HepG2 (cell line): ENCODE measurements at regions not wholly inside any gene's neighbourhood (a gene's known extent, or its start where the extent isn't known, plus 50 kb on each side); places are given as distances from the start of the nearest gene placed in this dataset.

Source experiments
- ATAC-seq: fragments of 200-7000 bp; cut with Tn5 transposase; 3 replicates; pipeline ENCODE4 v1.9.1; 2020; ENCODE audit warnings: mild to moderate bottlenecking, moderate library complexity
- BruUV-seq: library from RNA; stranded (reverse); fragments of 400-500 nt; replicated peaks from 2 replicates; lab custom pipeline; 2021; lab: Mats Ljungman, UMichigan
- CTCF ChIA-PET: fragments of 300-600 bp; formaldehyde crosslinking; extraction: SDS; loops from one replicate; lab custom pipeline; 2021; ENCODE audit warnings: low total read pairs, inconsistent platforms, low intra/inter-chr PET ratio; lab: Yijun Ruan, JAX
- POLR2A ChIA-PET: fragments of 350-600 bp; sonication (Branson Sonifier 250); formaldehyde crosslinking; loops from one replicate; lab custom pipeline; 2020; ENCODE audit warnings: antibody characterized with exemption, inconsistent platforms; lab: Yijun Ruan, JAX
- DNase-seq: peaks from one replicate; pipeline ENCODE4 v3.0.0-alpha.2; 2015; ENCODE audit warnings: low spot score
- FAIRE-seq: peaks from 3 replicates; lab custom pipeline; 2011; peaks lifted over from hg19 to GRCh38; lab: Jason Lieb, UNC
- H2AFZ ChIP-seq: one replicate; pipeline ENCODE4 v1.6.1; 2011; ENCODE audit warnings: low read length, inconsistent platforms
- H3K27ac ChIP-seq: fragments of 300-600 bp; 3 replicates; pipeline ENCODE4 v1.8.0; 2011; ENCODE audit warnings: mixed run types, mild to moderate bottlenecking, mixed read lengths, low read length, inconsistent platforms; ENCODE audit not compliant: insufficient read depth; ENCODE audit errors: extremely low read length
- H3K27me3 ChIP-seq, 2 experiments: fragments of 200-600 bp in 1 of 2; 2 replicates in 1 of 2; 3 replicates in 1 of 2; pipeline versions ENCODE4 v1.6.0 to v1.8.0; 2011; ENCODE audit warnings: low read length in 2 of 2, mild to moderate bottlenecking in 2 of 2, moderate library complexity in 2 of 2, inconsistent platforms in 1 of 2; ENCODE audit not compliant: insufficient read depth in 2 of 2, control insufficient read depth in 1 of 2
- H3K36me3 ChIP-seq, 2 experiments: fragments of 200-600 bp in 1 of 2; replicated peaks in 1 of 2; 2 replicates in 1 of 2; 3 replicates in 1 of 2; pipeline versions ENCODE4 v1.5.1 to v1.8.0; 2011; ENCODE audit warnings: low read length in 2 of 2, inconsistent platforms in 1 of 2; ENCODE audit not compliant: insufficient read depth in 2 of 2, control insufficient read depth in 1 of 2
- H3K4me1 ChIP-seq: 2 replicates; pipeline ENCODE4 v1.5.1; 2012; ENCODE audit warnings: low read length, inconsistent platforms; ENCODE audit not compliant: insufficient read depth
- H3K4me2 ChIP-seq: 2 replicates; pipeline ENCODE4 v1.6.0; 2011; ENCODE audit warnings: low read depth, low read length, inconsistent platforms
- H3K4me3 ChIP-seq, 3 experiments: fragments of 200-600 bp in 1 of 3; sonication (generic), shearing (Covaris generic) in 1 of 3; replicated peaks in 1 of 3; 2 replicates each; pipeline ENCODE4 v1.5.1; 2011 to 2016; ENCODE audit warnings: low read length in 3 of 3, inconsistent platforms in 2 of 3, low read depth in 2 of 3, mild to moderate bottlenecking in 2 of 3, control low read depth in 1 of 3, mixed read lengths in 1 of 3; ENCODE audit not compliant: insufficient read depth in 1 of 3
- H3K79me2 ChIP-seq: one replicate; pipeline ENCODE4 v1.6.1; 2011; ENCODE audit warnings: low read length, inconsistent platforms; ENCODE audit not compliant: insufficient read depth
- H3K9ac ChIP-seq: 2 replicates; pipeline ENCODE4 v1.6.0; 2011; ENCODE audit warnings: mild to moderate bottlenecking, low read depth, low read length, inconsistent platforms; ENCODE audit not compliant: insufficient read depth
- H3K9me3 ChIP-seq: 2 replicates; pipeline ENCODE4 v1.5.1; 2012; ENCODE audit warnings: mild to moderate bottlenecking, low read length
- H4K20me1 ChIP-seq: 2 replicates; pipeline ENCODE4 v1.6.0; 2011; ENCODE audit warnings: inconsistent platforms, mild to moderate bottlenecking, low read length, moderate library complexity; ENCODE audit not compliant: insufficient read depth
- ARHGAP35 ChIP-seq: sonication (generic); formaldehyde crosslinking; IDR thresholded peaks from 2 replicates; pipeline ENCODE4 v1.9.0; 2022; ENCODE audit warnings: mild to moderate bottlenecking, inconsistent platforms, moderate library complexity, missing genetic modification reagents, borderline replicate concordance
- DPF2 ChIP-seq: sonication (generic); formaldehyde crosslinking; IDR thresholded peaks from 2 replicates; pipeline ENCODE4 v1.4.0; 2020; ENCODE audit warnings: mild to moderate bottlenecking, low read depth, missing genetic modification reagents, borderline replicate concordance
- ETV6 ChIP-seq: sonication (generic); formaldehyde crosslinking; conservative IDR thresholded peaks from 2 replicates; pipeline ENCODE4 v1.4.0; 2020; ENCODE audit warnings: missing genetic modification reagents
- FOXA3 ChIP-seq: IDR thresholded peaks from 2 replicates; pipeline ENCODE4 v1.6.1; 2016; ENCODE audit warnings: missing genetic modification reagents, missing compliant biosample characterization
- FOXC1 ChIP-seq: sonication (generic); formaldehyde crosslinking; IDR thresholded peaks from 2 replicates; pipeline ENCODE4 v1.8.0; 2022; ENCODE audit warnings: mild to moderate bottlenecking, missing genetic modification reagents, borderline replicate concordance
- MEIS2 ChIP-seq: sonication (generic); formaldehyde crosslinking; IDR thresholded peaks from 2 replicates; pipeline ENCODE4 v1.9.0; 2021; ENCODE audit warnings: mild to moderate bottlenecking, missing genetic modification reagents
- NFE2L1 ChIP-seq: sonication (generic); formaldehyde crosslinking; IDR thresholded peaks from 2 replicates; pipeline ENCODE4 v1.4.0; 2020; ENCODE audit warnings: missing genetic modification reagents, mild to moderate bottlenecking, borderline replicate concordance
- POLR2AphosphoS2 ChIP-seq: IDR thresholded peaks from 2 replicates; pipeline ENCODE4 v1.6.1; 2011; ENCODE audit warnings: low read depth, low read length, improper control_type of control experiment
- RBM39 ChIP-seq: fragments of 200-400 bp; formaldehyde crosslinking; IDR thresholded peaks from one replicate; pipeline ENCODE4 v1.6.1; 2018; ENCODE audit warnings: antibody characterized with exemption, mild to moderate bottlenecking, low read depth, low read length; ENCODE audit not compliant: poor library complexity, severe bottlenecking
- RFX3 ChIP-seq: IDR thresholded peaks from 2 replicates; pipeline ENCODE4 v1.6.1; 2016; ENCODE audit warnings: missing biosample characterization, missing genetic modification reagents
- TAF15 ChIP-seq: fragments of 200-400 bp; formaldehyde crosslinking; IDR thresholded peaks from one replicate; pipeline ENCODE4 v1.6.1; 2018; ENCODE audit warnings: mild to moderate bottlenecking, low read depth, low read length; ENCODE audit not compliant: poor library complexity, severe bottlenecking
- ZKSCAN5 ChIP-seq: sonication (generic); formaldehyde crosslinking; IDR thresholded peaks from 2 replicates; pipeline ENCODE4 v1.5.1; 2020; ENCODE audit warnings: mild to moderate bottlenecking, missing genetic modification reagents
- ZNF331 ChIP-seq: sonication (generic); formaldehyde crosslinking; IDR thresholded peaks from 2 replicates; pipeline ENCODE4 v1.4.0; 2020; ENCODE audit warnings: missing genetic modification reagents
- ZNF335 ChIP-seq: sonication (generic); formaldehyde crosslinking; IDR thresholded peaks from 2 replicates; pipeline ENCODE4 v1.4.0; 2020; ENCODE audit warnings: missing genetic modification reagents
- ZNF382 ChIP-seq: sonication (generic); formaldehyde crosslinking; IDR thresholded peaks from 2 replicates; pipeline ENCODE4 v1.5.0; 2020; ENCODE audit warnings: missing genetic modification reagents, mild to moderate bottlenecking, borderline replicate concordance
- ZNF567 ChIP-seq: sonication (generic); formaldehyde crosslinking; IDR thresholded peaks from 2 replicates; pipeline ENCODE4 v1.8.1; 2023; ENCODE audit warnings: mild to moderate bottlenecking, missing genetic modification reagents, borderline replicate concordance
- ZNF784 ChIP-seq: sonication (generic); formaldehyde crosslinking; IDR thresholded peaks from 2 replicates; pipeline ENCODE4 v1.5.1; 2020; ENCODE audit warnings: missing genetic modification reagents, mild to moderate bottlenecking, borderline replicate concordance
- WGBS: methylation state at CpG from one replicate; pipeline ENCODE4 v1.1.6; 2017; ENCODE audit warnings: low lambda C conversion rate; 5-methylcytosine and 5-hydroxymethylcytosine counted together
- in situ Hi-C: cut with HindIII; loops from 2 replicates; pipeline ENCODE4 v1.10.0; 2017; ENCODE audit warnings: low pct_unique_long_range_greater_than_20kb; ENCODE audit not compliant: extremely low pct_ligation_motif_present
- intact Hi-C: fragments of 100-400 bp; cut with micrococcal nuclease; formaldehyde crosslinking; loops from one replicate; pipeline ENCODE4 v1.10.0; 2022; ENCODE audit not compliant: unreplicated experiment
- TF ChIP-seq, protein P1 (sequence below): sonication (generic); formaldehyde crosslinking; IDR thresholded peaks from 2 replicates; pipeline ENCODE4 v1.5.0; 2020; ENCODE audit warnings: mild to moderate bottlenecking, missing genetic modification reagents, borderline replicate concordance

DNA sequence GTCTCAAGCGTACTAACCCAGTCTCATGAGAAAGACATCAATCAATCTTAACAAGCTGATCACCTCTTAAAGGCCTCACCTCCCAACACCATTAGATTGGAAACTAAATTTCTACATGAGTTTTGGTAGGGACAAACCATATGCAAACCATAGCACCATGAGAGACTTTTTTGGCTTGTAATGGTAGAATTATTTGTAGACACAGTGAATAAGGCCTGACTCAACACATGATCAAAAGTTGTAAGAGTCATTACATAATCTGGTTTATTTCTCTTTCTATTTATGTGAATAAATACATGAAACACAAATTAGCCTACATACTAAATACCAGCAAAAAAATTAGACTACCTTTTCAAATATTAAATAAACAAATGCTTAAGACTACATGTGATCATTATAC lies 183.3 kb upstream of the EPHA6 start (continued):
- TF ChIP-seq ARHGAP35 (CRISPR knock-in tag): no peak
- TF ChIP-seq, all 625 proteins: peak for 0

GRCh38 chr3:96646596-96646995 lies 167.8 kb upstream of the EPHA6 start:
- Histone ChIP-seq H3K27me3 (no peaks in the 10 kb centered on the region), H3K4me2 (no peak overlapping the region), H3K4me3 (no peak overlapping the region), H4K20me1 (no peaks in the 10 kb centered on the region), H3K9ac (no peak overlapping the region), H3K27ac (no peak overlapping the region), H2AFZ (no peak overlapping the region), H3K9me3 (no peaks in the 10 kb centered on the region), H3K4me1 (no peaks in the 10 kb centered on the region), H3K79me2 (no peaks in the 10 kb centered on the region), H3K36me3 (no peaks in the 10 kb centered on the region)
- 0% methylated on average over 4 of the region's 20 CpGs for WGBS
- ChIA-PET POLR2A (no interaction called here), CTCF (no interaction called here)
- DNase-seq (no peak), FAIRE-seq (no peak), ATAC-seq (no peak)
- intact Hi-C loops (no loop called here), in situ Hi-C loops (no loop called here)
- TF ChIP-seq ZNF331: no peak
- no peak for TF ChIP-seq ZNF382 (CRISPR knock-in tag)
- TF ChIP-seq, protein P1, sequence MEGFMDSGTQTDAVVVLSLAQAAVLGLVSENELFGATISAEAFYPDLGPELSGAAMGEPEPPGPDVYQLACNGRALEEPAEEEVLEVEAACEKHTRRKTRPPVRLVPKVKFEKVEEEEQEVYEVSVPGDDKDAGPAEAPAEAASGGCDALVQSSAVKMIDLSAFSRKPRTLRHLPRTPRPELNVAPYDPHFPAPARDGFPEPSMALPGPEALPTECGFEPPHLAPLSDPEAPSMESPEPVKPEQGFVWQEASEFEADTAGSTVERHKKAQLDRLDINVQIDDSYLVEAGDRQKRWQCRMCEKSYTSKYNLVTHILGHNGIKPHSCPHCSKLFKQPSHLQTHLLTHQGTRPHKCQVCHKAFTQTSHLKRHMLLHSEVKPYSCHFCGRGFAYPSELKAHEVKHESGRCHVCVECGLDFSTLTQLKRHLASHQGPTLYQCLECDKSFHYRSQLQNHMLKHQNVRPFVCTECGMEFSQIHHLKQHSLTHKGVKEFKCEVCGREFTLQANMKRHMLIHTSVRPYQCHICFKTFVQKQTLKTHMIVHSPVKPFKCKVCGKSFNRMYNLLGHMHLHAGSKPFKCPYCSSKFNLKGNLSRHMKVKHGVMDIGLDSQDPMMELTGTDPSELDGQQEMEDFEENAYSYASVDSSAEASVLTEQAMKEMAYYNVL (CRISPR knock-in tag): no peak
- no peak for TF ChIP-seq TAF15
- TF ChIP-seq FOXC1 (CRISPR knock-in tag): no peak
- no peak for TF ChIP-seq NFE2L1 (CRISPR knock-in tag)
- TF ChIP-seq POLR2AphosphoS2: no peak
- TF ChIP-seq ZNF335 (CRISPR knock-in tag): no peak
- no peak for TF ChIP-seq ETV6
- TF ChIP-seq RFX3 (CRISPR knock-in tag): no peak
- no peak for TF ChIP-seq ZKSCAN5 (CRISPR knock-in tag)
- TF ChIP-seq FOXA3 (CRISPR knock-in tag): no peak
- TF ChIP-seq ZNF567 (CRISPR knock-in tag): no peak
- TF ChIP-seq ZNF784 (CRISPR knock-in tag): no peak
- no peak for TF ChIP-seq DPF2 (CRISPR knock-in tag)
- TF ChIP-seq MEIS2: no peak
- TF ChIP-seq RBM39: no peak
- no TSS peak for BruUV-seq
